ENCODE measurements at regions not wholly inside any gene's neighbourhood (a gene's known extent, or its start where the extent isn't known, plus 50 kb on each side); places are given as distances from the start of the nearest gene placed in this dataset.
"Not testable (repeated sequence)": the region's sequence is repeated elsewhere in the genome, so short reads cannot be mapped to it uniquely, and the experiment has no call there.

DNA sequence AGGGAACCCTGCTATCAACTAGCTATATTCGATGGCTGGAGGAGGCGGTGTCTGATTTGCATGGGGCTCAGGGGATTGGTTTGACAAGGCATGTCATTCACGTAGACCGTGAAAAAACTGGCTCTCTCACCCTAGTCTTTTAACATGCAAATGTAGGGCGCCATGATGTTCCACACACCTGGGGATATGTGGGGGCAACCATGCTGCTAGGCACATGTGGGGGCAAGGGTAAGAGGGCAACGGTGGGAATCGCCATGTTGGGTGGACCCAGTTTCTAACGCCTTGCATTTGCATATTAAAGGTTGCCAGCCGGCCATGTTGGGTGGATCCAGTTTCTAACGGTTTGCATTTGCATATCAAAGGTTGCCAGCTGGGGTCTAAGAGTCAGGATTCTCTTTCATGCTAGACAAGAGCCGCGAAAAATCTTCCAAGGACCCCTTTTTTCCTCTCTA is 419.2 kb upstream of the NFE2L3 start:
- Mint-ChIP-seq H3K27me3 (ENCODE audit: low read depth) (peaks cover 9% of the 10 kb centered on the region), H3K4me1 (ENCODE audit: low read depth) (no peaks in the 10 kb centered on the region), H3K27ac (no peak overlapping the region), H3K4me3 (no peak overlapping the region), H3K9me3 (ENCODE audit: insufficient read depth) (no peaks in the 10 kb centered on the region), H3K36me3 (ENCODE audit: low read depth) (no peaks in the 10 kb centered on the region)
- CTCF ChIA-PET = no interaction called here
- POLR2A ChIA-PET = no interaction called here
- DNase-seq (no peak), ATAC-seq (no peak)

DNA sequence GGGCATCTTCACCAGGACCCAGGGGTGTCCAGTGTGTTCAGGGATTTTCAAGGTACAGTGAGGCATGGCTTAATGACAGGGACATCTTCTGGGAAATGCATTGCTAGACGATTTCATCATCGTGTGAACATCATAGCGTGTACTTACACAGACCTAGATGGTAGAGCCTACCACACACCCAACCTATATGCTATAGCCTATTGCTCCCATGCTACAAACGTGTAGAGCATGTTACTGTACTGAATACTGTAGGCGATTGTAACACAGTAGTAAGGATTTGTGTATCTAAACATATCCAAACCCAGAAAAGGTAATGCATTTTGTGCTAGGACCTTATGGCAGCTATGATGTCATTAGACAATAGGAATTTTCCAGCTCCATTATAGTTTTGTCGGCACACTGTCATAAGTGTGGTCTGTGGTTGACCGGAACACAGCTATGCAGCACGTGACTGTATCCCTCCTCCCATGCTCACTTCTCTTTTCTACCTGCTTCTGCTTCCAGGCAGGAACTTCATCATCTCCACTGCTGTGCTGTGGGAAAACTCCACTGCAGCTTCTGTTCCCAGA is 416.2 kb upstream of the NFE2L3 start:
- CTCF ChIA-PET = no interaction called here

DNA sequence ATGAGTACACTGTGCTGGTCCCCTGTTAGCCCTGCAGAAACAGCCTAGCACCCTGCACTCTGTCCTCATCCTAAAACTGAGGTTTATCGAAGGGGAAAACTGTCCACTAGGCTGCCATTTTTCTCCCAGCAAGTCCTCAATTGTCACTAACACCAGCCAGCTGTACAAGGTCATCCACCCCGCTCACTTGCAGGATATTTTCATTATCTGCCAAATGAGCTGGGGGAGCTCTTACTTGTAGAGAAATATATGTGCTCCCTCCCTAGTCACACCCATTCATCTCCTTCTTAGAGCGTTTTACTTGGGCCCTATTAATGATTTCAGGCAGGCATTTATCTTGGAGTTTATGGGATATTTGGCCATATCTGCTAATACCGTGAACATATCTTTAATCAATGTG is 413.5 kb upstream of the NFE2L3 start:
- H3K9me3 Mint-ChIP-seq (ENCODE audit: insufficient read depth) = no peaks in the 10 kb centered on the region
- H3K4me3 Mint-ChIP-seq = no peak overlapping the region
- CTCF ChIA-PET = no interaction called here
- peaks cover 6% of the 10 kb centered on the region for H3K27me3 Mint-ChIP-seq (ENCODE audit: low read depth)
- H3K36me3 Mint-ChIP-seq (ENCODE audit: low read depth) = no peaks in the 10 kb centered on the region
- DNase-seq = no peak
- H3K4me1 Mint-ChIP-seq (ENCODE audit: low read depth) = no peaks in the 10 kb centered on the region
- POLR2A ChIA-PET = no interaction called here
- ATAC-seq = no peak
- no peak overlapping the region for H3K27ac Mint-ChIP-seq

More for the DNA sequence above, 416.2 kb upstream of the NFE2L3 start:
- H3K9me3 Mint-ChIP-seq (ENCODE audit: insufficient read depth) = no peaks in the 10 kb centered on the region
- H3K4me3 Mint-ChIP-seq = no peak overlapping the region
- DNase-seq = no peak
- POLR2A ChIA-PET = no interaction called here
- no peak for ATAC-seq
- H3K36me3 Mint-ChIP-seq (ENCODE audit: low read depth) = no peaks in the 10 kb centered on the region
- H3K4me1 Mint-ChIP-seq (ENCODE audit: low read depth) = no peaks in the 10 kb centered on the region
- H3K27me3 Mint-ChIP-seq (ENCODE audit: low read depth) = peaks cover 6% of the 10 kb centered on the region
- no peak overlapping the region for H3K27ac Mint-ChIP-seq

DNA sequence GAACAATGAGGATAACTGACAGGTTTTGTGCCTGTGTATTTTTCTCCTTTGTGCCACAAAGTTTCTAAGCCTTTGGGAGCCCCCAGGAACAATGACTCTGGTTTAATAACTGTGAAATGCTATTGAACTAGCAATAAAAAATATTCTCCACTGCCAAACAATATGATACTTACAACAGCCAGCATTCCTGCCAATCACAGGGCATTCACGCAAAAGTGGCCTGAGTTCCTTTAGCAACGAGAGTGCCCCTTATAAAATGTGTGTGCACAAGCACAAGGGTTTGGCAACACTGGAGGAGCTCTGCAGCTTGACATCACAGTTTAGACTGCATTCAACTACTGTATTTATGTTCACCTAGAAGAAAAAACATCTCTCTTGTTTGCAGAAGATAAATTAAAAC is 412.9 kb upstream of the NFE2L3 start:
- no peak for DNase-seq
- no peaks in the 10 kb centered on the region for H3K9me3 Mint-ChIP-seq (ENCODE audit: insufficient read depth)
- no peaks in the 10 kb centered on the region for H3K4me1 Mint-ChIP-seq (ENCODE audit: low read depth)
- no peak overlapping the region for H3K4me3 Mint-ChIP-seq
- no peak for ATAC-seq
- no peaks in the 10 kb centered on the region for H3K36me3 Mint-ChIP-seq (ENCODE audit: low read depth)
- ChIA-PET CTCF (no interaction called here), POLR2A (no interaction called here)
- H3K27ac Mint-ChIP-seq = no peak overlapping the region
- H3K27me3 Mint-ChIP-seq (ENCODE audit: low read depth) = peaks cover 6% of the 10 kb centered on the region

DNA sequence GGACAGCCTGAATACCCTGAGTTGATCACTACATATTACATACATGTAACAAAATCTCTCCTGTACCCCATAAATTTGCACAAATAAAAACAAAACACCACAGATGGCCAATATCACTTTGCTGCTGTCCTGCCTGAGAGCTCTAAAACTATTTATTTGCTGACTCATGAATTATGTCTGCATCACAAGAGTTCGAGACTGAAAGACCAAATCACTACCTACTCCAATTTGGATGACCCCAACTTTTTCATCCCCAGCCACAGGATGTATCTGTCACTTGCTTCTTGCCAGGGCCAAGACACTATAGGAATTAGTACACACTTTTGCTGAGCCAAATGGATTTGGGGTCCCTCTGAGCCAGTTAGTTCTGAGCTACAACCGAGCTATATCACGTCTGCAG is 409.7 kb upstream of the NFE2L3 start:
- Mint-ChIP-seq H3K9me3 (ENCODE audit: insufficient read depth) (no peaks in the 10 kb centered on the region), H3K36me3 (ENCODE audit: low read depth) (no peaks in the 10 kb centered on the region), H3K27me3 (ENCODE audit: low read depth) (no peaks in the 10 kb centered on the region), H3K4me1 (ENCODE audit: low read depth) (no peaks in the 10 kb centered on the region), H3K27ac (no peak overlapping the region), H3K4me3 (no peak overlapping the region)
- CTCF ChIA-PET = no interaction called here
- no peak for ATAC-seq
- POLR2A ChIA-PET = no interaction called here
- DNase-seq = no peak

DNA sequence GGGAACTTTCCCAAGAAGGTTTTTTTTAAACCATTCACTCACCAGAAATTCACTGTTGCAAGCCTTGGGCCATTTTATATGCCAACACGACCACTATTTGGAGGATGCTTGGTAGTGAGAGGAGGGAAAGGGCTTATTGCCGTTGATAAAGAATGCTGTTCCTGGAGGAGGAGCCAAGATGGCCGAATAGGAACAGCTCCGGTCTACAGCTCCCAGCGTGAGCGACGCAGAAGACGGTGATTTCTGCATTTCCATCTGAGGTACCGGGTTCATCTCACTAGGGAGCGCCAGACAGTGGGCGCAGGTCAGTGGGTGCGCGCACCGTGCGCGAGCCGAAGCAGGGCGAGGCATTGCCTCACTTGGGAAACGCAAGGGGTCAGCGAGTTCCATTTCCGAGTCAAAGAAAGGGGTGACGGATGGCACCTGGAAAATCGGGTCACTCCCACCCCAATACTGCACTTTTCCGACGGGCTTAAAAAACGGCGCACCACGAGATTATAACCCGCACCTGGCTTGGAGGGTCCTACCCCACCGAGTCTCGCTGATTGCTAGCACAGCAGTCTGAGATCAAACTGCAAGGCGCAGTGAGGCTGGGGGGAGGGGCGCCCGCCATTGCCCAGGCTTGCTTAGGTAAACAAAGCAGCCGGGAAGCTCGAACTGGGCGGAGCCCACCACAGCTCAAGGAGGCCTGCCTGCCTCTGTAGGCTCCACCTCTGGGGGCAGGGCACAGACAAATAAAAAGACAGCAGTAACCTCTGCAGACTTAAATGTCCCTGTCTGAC is 408.1 kb upstream of the NFE2L3 start:
- ATAC-seq; H3K27ac Mint-ChIP-seq; POLR2A ChIA-PET; CTCF ChIA-PET; H3K9me3 Mint-ChIP-seq (ENCODE audit: insufficient read depth); H3K4me3 Mint-ChIP-seq; H3K36me3 Mint-ChIP-seq (ENCODE audit: low read depth); H3K4me1 Mint-ChIP-seq (ENCODE audit: low read depth); DNase-seq; H3K27me3 Mint-ChIP-seq (ENCODE audit: low read depth): not testable (repeated sequence)

DNA sequence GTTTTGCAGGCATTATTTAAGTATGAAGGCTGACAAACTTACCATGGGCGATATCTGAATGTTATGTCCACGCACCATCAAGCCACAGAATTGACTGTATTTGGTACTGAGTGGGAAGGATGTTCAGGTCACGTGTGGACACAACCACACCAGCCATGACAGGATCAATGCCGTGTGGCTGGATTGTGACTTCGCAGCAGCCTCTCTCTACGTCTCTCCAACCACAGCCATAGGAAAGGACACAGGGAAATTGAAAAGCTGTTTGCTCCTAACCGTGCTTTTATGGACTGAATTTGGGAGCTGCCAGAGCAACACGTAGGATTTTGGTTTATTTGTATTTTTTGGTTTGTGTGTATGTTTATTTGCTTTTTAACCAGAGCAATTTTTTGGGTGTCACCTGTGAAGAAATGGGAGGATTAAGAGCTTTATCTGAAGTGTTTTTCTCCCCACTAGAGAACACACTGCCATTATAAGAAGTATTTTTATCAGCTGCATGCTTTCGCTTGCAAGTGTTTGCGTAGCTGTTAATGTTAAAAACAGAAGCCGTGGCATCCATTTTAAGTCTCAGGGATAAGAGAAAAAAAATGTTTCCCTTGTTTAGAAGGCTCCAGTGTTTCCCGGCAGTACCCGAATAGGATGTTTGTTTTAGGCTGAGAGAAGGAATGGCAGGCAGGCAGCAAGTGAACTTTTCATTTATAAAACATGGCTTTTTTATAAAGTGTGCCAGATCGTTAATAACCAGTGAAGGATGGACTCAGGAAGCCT is 401.1 kb upstream of the NFE2L3 start:
- CTCF ChIA-PET = no interaction called here
- POLR2A ChIA-PET = no interaction called here
- Mint-ChIP-seq H3K27me3 (ENCODE audit: low read depth) (no peaks in the 10 kb centered on the region), H3K9me3 (ENCODE audit: insufficient read depth) (no peaks in the 10 kb centered on the region), H3K27ac (no peak overlapping the region), H3K36me3 (ENCODE audit: low read depth) (no peaks in the 10 kb centered on the region), H3K4me3 (no peak overlapping the region), H3K4me1 (ENCODE audit: low read depth) (no peaks in the 10 kb centered on the region)
- ATAC-seq (no peak), DNase-seq (no peak)

DNA sequence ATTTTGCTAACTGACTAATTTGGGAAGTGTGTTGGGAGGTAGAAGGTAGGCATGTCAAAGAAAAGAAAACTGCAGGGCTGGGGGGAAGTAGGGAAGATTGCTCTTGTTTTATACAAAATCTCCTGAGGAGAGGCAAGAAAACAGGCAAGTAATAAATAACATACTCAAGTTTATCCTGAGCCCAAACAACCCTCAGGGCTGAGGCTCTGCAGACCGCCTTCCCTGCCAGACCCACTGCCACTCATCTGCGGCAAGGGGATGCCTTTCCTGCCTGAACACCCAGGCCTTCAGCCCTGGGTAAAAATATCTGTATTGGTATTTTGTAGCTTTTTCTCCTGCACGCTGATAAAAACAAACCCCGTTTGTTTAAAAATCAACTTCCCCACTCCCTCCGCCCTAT is 399.8 kb upstream of the NFE2L3 start:
- DNase-seq = no peak
- ChIA-PET POLR2A (no interaction called here), CTCF (no interaction called here)
- no peak for ATAC-seq
- H3K9me3 Mint-ChIP-seq (ENCODE audit: insufficient read depth) = no peaks in the 10 kb centered on the region
- no peaks in the 10 kb centered on the region for H3K36me3 Mint-ChIP-seq (ENCODE audit: low read depth)
- H3K4me1 Mint-ChIP-seq (ENCODE audit: low read depth) = no peaks in the 10 kb centered on the region
- peaks cover 6% of the 10 kb centered on the region for H3K27me3 Mint-ChIP-seq (ENCODE audit: low read depth)
- no peak overlapping the region for H3K4me3 Mint-ChIP-seq
- no peak overlapping the region for H3K27ac Mint-ChIP-seq

DNA sequence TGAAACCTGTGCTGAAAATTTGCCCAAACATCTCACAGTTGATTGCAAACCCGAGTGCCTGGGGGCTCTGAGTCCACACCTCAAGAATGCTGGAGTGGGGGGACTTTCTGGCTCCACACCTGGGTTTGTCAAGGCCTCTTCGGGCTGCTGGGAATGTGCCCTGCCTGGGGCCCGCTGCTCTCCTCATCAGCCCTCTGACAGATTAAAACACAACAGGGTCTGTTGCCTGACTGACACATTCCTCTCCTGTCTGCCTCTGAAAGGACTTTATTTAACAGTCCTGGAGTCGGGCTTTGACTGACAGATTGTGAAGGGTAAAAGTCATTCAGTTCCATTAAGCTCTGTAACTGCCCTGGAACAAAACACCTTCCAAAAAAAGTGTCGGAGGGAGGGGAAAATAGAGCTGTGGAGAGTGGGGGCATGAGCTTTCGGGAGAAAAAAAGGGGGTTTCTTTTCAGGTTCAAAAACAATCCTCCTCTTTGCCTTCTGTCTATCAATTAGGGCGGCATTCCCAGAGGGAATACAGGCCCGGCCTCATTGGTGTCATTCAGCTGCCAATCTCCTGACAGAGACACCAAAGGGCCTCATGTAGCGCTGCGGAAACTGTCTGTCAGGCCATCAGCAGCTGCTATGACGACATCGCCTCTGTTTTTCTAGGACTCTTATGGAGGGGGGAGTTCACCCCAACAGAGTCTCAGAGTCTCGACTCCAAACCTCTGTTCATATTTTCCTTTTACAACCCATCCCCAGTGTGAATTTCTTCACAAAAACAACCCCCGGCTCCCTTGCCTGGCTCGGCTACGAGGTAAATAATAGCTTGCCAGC is 398.8 kb upstream of the NFE2L3 start:
- DNase-seq = no peak
- CTCF ChIA-PET = no interaction called here
- Mint-ChIP-seq H3K36me3 (ENCODE audit: low read depth) (no peaks in the 10 kb centered on the region), H3K4me1 (ENCODE audit: low read depth) (no peaks in the 10 kb centered on the region), H3K4me3 (no peak overlapping the region), H3K27me3 (ENCODE audit: low read depth) (peaks cover 7% of the 10 kb centered on the region), H3K9me3 (ENCODE audit: insufficient read depth) (no peaks in the 10 kb centered on the region), H3K27ac (no peak overlapping the region)
- no peak for ATAC-seq
- POLR2A ChIA-PET = no interaction called here

DNA sequence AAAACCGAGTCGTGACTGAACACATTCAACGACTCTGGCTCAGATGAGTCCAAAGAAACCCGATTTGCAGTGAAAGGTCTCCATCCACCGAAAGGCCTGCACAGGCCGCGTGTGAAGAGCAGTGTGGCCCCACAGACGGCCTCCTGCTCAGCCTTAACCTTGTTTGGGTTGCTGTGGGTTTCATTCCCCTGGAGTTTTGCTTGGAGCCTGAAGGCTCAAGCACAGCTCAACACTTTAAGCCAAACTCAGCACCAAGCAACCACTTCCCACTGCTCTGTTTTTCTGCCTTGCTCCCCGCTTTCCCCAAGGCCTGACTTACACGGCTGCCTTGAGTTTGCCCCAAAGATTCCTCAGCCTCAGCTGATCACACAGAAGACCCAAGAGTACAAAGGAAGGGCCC is 398.2 kb upstream of the NFE2L3 start:
- POLR2A ChIA-PET = no interaction called here
- no peak for ATAC-seq

DNA sequence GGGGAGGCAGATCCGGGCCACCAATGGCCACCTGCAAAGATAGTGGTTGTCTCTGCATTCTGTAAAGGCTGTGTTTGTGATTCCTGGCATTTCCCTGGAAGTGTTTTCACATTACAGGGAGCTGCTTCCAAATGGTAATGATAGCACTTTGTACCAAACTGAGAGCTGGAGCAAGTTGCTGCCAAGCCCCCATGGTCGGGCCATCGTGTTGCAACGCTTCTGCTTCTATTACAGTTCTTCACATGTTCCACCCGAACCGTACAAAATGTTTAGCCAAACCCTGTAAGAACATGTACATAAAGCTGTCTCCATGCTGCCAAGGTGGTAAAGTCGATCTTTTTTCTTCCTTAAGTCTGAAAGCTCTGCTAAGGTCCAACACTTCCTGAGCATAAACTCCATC is 397.7 kb upstream of the NFE2L3 start:
- no peak for ATAC-seq
- no peak overlapping the region for H3K27ac Mint-ChIP-seq
- H3K4me3 Mint-ChIP-seq = no peak overlapping the region
- no peaks in the 10 kb centered on the region for H3K4me1 Mint-ChIP-seq (ENCODE audit: low read depth)
- CTCF ChIA-PET = no interaction called here
- no peak for DNase-seq
- H3K36me3 Mint-ChIP-seq (ENCODE audit: low read depth) = no peaks in the 10 kb centered on the region
- no peaks in the 10 kb centered on the region for H3K9me3 Mint-ChIP-seq (ENCODE audit: insufficient read depth)
- POLR2A ChIA-PET = no interaction called here
- peaks cover 9% of the 10 kb centered on the region for H3K27me3 Mint-ChIP-seq (ENCODE audit: low read depth)

More for the DNA sequence above, 398.2 kb upstream of the NFE2L3 start:
- H3K36me3 Mint-ChIP-seq (ENCODE audit: low read depth) = no peaks in the 10 kb centered on the region
- DNase-seq = no peak
- no peaks in the 10 kb centered on the region for H3K9me3 Mint-ChIP-seq (ENCODE audit: insufficient read depth)
- H3K4me3 Mint-ChIP-seq = no peak overlapping the region
- CTCF ChIA-PET = no interaction called here
- H3K4me1 Mint-ChIP-seq (ENCODE audit: low read depth) = no peaks in the 10 kb centered on the region
- peaks cover 9% of the 10 kb centered on the region for H3K27me3 Mint-ChIP-seq (ENCODE audit: low read depth)
- H3K27ac Mint-ChIP-seq = no peak overlapping the region

DNA sequence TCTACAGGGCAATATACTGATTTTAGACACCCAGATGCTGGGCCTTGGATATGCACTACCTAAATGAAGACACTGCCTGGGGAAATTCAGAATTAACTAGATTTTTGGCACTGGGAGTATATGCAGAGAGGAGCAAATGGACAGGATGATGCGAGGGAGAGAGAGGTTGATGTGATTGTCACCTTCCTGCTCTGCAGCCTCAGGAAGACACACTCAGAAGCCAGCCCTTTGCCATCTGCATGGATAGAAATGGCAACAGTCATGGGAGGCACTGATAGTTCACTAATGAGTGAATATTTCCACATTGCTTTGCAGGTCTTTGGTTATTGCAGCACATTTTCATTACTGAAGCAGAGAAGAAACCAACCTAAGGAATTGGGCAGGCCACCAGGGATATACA is 397.2 kb upstream of the NFE2L3 start:
- ChIA-PET POLR2A (no interaction called here), CTCF (no interaction called here)
- Mint-ChIP-seq H3K4me1 (ENCODE audit: low read depth) (no peaks in the 10 kb centered on the region), H3K27me3 (ENCODE audit: low read depth) (peaks cover 9% of the 10 kb centered on the region), H3K9me3 (ENCODE audit: insufficient read depth) (no peaks in the 10 kb centered on the region), H3K4me3 (no peak overlapping the region), H3K36me3 (ENCODE audit: low read depth) (no peaks in the 10 kb centered on the region), H3K27ac (no peak overlapping the region)
- no peak for DNase-seq
- no peak for ATAC-seq
